HG02973 (cell line): ENCODE measurements at regions not wholly inside any gene's neighbourhood (a gene's known extent, or its start where the extent isn't known, plus 50 kb on each side); places are given as distances from the start of the nearest gene placed in this dataset.
"Not testable (repeated sequence)": the region's sequence is repeated elsewhere in the genome, so short reads cannot be mapped to it uniquely, and the experiment has no call there.

Experiments
- ATAC-seq: cut with Tn5 transposase; IDR thresholded peaks from one replicate; pipeline ENCODE4 v1.9.1; 2021; ENCODE audit warnings: moderate library complexity; ENCODE audit not compliant: unreplicated experiment

- ATAC-seq = no peak
Observed at GRCh38 chrX:1140236-1140681, 72.2 kb downstream of the CRLF2 start.

DNA sequence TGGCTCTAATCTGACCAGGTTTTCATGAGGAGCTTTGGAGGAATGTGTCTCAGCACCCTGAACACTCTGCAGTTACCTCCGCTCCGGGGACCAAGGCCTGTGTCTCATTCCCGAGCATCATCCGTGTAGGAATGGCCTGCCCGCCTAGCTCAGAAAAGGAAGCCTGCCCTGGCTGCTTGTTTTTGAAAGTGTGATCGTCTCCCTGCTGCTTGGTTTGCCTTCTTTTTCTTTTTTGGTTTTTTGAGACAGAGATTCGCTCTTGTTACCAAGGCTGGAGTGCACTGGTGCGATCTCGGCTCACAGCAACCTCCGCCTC, 73.3 kb downstream of the CRLF2 start:
- no peak for ATAC-seq

DNA sequence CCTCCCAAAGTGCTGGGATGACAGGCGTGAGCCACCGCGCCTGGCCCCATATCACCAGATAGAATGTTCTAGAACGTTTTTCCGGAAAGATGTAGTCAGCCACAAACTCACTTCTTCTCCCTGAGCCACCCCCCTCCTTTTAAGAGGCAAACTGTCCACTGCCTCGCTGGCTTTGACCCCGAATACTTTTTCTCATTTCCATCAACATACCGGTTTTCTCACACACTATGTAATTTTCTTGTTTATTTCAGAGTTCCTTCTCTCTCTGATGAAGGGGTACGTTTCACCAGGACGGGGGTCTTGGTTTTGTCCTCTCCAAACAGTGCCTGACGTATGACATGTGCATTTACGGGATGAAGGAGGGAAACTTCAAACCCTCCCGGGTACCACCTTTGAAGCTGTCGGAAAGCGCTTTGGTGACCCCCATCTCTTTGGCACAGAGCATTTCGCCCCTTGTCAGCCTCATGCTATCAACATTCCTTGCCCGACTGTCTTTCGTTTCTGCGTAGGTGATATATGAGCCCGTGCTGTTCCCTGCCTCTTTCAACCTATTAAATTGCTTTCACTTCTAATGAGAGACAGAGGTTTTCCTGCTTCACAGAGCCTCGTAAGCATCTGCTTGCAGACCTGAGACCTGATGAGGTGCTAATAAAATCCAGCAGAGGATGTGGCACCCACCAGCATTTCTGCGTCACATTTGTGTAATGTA, 73.8 kb downstream of the CRLF2 start:
- no peak for ATAC-seq

DNA sequence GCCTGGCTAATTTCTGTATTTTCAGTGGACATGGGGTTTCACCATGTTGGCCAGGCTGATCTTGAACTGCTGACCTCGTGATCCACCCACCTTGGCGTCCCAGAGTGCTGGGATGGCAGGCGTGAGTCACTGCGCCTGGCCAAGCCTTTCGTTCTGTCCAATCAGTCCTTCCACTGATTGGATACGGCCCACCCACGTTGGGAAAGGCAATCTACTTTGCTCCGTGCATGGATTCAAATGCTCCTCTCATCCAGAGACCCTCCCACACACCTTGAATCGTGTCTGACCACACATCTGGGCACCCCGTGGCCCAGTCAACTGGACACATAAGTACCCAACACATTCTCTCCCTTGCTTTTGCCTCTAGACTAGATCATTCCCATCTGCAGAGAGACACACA, 74.9 kb downstream of the CRLF2 start:
- ATAC-seq = no peak

- ATAC-seq = not testable (repeated sequence)
Observed at GRCh38 chrX:1136582-1136981, 75.9 kb downstream of the CRLF2 start.

- ATAC-seq = no peak
Observed at GRCh38 chrX:1134976-1135375, 77.5 kb downstream of the CRLF2 start.

DNA sequence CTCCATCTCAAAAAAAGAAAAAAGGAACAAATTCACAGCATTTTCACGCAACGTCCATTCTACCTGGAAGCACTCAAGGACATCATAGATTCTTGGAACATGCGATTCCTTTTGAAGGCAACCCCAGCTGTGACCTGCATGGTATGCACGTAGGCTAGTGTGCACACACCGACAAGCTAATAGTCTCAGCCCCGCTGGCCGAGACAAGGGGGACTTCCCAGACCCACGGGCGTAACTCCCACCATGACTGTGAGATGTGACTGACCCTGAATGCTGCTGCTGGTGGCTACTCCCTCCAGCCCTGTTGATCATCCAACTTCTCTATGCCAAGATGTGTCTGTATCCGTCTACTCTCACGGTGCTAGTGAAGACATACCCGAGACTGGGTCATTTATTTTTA, 78.3 kb downstream of the CRLF2 start:
- ATAC-seq = no peak

- ATAC-seq = no peak
Observed at GRCh38 chrX:1126738-1127137, 85.7 kb downstream of the CRLF2 start.

GRCh38 chrX:1124531-1124930, 87.9 kb downstream of the CRLF2 start:
- ATAC-seq = no peak

DNA sequence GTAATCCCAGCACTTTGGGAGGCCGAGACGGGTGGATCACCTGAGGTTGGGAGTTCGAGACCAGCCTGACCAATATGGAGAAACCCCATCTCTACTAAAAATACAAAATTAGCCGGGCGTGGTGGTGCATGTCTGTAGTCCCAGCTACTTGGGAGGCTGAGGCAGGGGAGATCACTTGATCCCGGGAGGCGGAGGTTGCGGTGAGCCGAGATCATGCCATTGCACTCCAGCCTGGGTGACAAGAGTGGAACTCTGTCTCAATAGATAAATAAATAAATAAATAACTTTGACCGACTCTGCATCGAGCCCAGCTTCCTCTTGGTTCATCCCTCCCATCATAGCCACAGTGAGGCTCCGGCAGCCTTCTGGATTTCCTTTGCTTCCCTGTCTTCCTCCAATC, 89.6 kb downstream of the CRLF2 start:
- ATAC-seq = not testable (repeated sequence)

DNA sequence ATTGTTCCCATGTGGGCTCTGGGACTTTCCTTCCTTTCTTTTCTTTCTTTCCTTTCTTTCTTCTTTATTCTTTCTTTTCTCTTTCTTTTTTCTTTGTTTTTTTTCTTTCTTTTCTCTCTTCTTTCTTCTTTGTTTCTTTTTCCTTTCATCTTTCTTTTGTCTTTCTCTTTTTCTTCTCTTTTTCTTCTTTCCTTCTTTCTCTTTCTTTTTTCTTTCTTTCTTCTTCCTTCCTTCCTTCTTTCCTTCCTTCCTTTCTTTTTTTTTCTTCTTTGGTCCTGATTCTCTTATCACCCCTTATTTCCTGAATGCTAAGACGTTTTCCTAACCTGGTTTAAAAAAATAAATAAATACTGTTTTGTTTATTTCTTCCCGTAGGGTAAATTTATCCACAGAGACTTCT, 93.2 kb downstream of the CRLF2 start:
- ATAC-seq = no peak

DNA sequence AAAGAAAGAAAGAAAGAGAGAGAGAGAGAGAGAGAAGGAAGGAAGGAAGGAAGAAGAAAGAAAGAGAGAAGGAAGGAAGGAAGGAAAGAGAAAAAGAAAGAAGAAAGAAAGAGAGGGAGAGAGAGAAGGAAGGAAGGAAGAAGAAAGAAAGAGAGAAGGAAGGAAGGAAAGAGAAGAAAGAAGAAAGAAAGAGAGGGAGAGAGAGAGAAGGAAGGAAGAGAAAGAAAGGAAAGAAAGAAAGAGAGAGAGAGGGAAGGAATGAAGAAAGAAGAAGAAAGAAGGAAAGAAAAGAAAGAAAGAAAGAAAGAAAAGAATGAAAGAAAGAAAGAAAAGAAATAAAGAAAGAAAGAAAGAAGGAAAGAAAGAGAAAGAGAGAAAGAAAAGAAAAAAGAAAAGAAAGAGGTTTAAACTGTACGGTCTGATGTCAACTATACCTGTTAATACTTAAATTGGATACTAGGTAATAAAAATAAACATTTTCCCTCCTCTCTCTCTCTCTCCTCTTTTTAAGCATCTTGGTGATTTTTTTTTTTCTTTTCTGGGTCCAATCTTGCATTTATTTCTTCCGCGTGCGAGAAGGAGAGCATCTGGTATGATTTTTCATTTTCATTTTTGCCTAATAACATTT, 93.8 kb downstream of the CRLF2 start:
- no peak for ATAC-seq

GRCh38 chrX:1115411-1115810, 97.0 kb downstream of the CRLF2 start:
- not testable (repeated sequence) for ATAC-seq

GRCh38 chrX:1112321-1112720, 100.1 kb downstream of the CRLF2 start:
- ATAC-seq = no peak

DNA sequence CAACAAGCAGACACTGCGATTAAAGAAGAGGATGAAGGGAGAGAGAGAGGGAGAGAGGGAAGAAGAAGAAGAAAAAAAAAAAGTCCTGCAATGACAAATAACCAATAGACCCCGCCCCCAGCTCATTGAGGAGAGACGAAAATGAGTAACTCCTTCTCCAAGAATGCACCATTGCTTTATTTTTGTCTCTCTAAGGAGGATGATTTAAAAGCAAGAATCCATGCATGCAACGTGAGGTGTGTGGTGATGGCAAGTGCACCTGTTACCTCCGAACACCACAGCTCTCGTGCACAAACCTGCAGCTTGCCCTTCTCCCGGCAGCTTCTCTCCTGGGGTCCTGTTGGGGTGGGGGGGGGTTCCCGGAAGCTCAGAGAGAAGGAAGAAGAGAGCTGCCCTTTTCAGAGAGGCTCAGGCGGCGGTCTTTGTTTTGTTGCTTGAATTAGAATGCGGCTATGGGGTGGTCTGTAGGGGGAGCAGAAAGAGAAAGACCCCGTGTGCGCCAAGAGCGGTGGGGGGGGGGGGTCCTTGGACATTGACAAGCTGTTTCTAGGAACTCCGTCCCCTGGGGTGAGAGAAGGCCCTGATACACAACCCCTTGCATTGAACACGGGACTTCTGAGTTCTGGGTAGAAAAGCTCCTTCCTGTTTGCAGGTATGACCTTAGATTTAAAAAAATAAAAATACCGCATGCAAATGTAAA, 100.7 kb downstream of the CRLF2 start:
- no peak for ATAC-seq

GRCh38 chrX:1109580-1110119, 102.8 kb downstream of the CRLF2 start:
- ATAC-seq = no peak

DNA sequence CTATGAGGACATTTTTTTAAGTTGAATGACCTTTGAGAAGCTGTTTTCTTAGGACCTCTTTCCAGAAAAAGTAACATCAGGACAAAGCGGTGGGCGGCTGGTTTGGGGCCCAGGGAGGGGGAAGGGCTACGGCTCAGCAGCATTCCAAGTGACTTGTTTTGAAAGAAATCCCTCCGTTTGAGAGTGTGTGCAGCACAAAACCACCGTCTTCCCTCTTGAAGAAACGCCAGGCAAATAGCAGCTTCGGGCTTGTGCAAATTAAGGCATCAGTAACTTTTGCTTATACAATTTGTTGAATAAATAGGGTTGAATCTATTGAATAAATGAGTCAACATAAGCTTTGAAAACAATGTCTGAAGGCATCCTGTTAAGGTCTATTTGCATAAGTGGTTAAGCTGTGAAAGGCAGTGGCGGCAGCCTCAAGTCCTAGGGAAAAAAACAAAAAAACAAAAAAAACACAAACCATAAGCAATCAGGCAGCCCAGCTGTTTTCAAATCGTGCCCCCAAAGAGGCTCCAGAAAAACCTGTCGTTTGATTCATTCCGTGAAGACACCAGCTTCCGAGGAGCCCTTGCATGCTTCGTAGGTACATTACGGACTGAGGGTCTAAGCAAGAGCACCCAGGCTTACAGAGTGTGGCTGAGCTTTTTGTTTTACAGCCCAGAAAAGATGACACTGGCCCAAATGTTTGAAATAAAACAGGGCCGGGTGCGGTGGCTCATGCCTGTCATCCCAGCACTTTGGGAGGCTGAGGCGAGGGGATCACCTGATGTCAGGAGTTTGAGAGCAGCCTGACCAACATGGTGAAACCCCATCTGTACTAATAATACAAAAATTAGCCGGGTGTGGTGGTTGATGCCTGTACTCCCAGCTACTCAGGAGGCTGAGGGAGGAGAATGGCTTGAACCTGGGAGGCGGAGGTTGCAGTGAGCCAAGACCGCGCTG, 103.7 kb downstream of the CRLF2 start:
- ATAC-seq = no peak

DNA sequence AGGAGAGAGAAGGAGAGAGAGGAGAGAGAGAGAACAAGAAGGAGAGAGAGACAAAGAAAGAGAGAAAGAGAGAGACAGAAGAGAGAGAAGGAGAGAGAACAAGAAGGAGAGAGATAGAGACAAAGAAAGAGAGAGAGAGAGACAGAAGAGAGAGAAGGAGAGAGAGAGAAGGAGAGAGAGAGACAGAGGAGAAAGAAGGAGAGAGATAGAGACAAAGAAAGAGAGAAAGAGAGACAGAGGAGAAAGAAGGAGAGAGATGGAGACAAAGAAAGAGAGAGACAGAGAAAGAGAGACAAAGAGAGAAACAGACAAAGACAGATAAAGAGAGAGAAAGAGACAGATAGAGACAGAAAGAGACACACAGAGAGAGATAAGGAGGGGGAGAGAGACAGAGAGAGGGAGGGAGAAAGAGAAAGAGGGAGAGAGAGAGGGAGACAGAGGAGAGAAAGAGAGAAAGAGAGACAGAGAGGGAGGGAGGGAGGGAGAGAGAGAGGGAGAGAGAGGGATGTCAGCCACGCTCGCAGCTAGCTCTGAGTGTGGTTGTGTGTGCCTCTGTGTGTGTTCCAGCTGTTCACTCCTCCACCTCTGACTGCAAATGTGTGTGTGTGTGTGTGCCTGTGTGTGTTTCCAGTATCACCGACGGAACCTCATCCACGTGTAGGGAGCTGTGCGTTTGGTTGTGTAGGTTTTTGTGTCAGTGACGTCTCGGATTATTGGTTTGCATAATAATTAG, 105.8 kb downstream of the CRLF2 start:
- ATAC-seq = no peak

DNA sequence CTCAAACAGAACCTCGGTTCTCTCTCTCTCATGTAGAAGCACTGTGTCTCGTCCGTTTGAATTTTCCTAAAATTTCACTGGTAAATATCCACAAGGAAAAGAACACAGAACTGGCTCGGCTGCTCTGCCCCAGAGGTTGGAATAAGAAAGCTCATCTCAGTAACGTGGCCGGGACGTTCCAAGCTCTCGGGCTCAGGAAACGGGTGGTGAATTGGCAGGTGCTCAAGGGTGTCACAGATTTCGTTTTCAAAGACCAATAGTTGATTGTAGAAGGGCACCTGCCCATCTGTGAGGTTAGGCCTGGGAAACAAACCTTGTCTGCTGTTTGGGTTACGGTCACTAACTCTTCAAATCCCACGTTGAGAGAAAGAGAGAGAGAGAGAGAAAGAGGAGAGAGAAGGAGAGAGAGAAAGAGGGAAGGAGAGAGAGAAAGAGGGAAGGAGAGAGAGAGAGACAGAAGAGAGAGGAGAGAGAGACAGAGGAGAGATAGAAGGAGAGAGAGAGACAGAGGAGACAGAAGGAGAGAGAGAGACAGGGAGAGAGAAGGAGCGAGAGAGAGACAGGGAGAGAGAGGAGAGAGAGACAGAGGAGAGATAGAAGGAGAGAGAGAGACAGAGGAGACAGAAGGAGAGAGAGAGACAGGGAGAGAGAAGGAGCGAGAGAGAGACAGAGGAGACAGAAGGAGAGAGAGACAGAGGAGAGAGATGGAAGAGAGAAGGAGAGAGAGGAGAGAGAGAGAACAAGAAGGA, 106.6 kb downstream of the CRLF2 start:
- ATAC-seq = no peak

DNA sequence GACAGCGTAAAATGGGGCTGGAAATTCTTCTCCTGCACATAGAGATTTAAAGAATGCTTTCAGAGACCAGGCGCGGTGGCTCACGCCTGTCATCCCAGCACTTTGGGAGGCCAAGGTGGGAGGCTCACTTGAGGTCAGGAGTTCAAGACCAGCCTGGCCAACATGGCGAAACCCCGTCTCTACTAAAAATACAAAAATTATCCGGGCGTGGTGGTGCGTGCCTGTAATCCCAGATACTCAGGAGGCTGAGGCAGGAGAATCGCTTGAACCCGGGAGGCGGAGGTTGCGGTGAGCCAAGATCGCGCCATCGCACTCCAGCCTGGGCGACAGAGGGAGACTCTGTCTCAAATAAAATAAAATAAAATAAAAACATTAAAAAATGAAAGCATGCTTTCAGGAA, 107.4 kb downstream of the CRLF2 start:
- ATAC-seq = not testable (repeated sequence)
